ENCODE measurements at regions not wholly inside any gene's neighbourhood (a gene's known extent, or its start where the extent isn't known, plus 50 kb on each side); places are given as distances from the start of the nearest gene placed in this dataset.
A peak's percentile ranks its signal among the peaks of the same experiment; 100 is the strongest.

GRCh38 chr1:228988664-228989063, 253.4 kb downstream of the RHOU start:
- H2AFZ ChIP-seq (ENCODE audit: low read depth, low read length): no peak overlapping the region
- H3K4me1 ChIP-seq (ENCODE audit: control insufficient read depth, insufficient read depth, low read depth, low read length): peaks cover 9% of the 10 kb centered on the region
- 62% methylated on average over 5 of the region's 6 CpGs for WGBS
- H3K9ac ChIP-seq (ENCODE audit: low read length): no peak overlapping the region
- no peak overlapping the region for H2AK5ac ChIP-seq (ENCODE audit: low read length, severe bottlenecking)
- H2BK12ac ChIP-seq (ENCODE audit: low read length in 2 of 2): no peak overlapping the region
- peak overlapping the region in 1 of 2 experiments; percentile 3 for H3K18ac ChIP-seq (ENCODE audit: low read depth in 1 of 2, low read length in 2 of 2)
- peak; percentile 33 for DNase-seq
- no peak overlapping the region for H3K4me3 ChIP-seq (ENCODE audit: insufficient read depth in 1 of 2, low read depth in 1 of 2, low read length in 2 of 2)
- H3K14ac ChIP-seq (ENCODE audit: low read length in 2 of 2): no peak overlapping the region
- H3K9me3 ChIP-seq (ENCODE audit: control insufficient read depth, low read length): no peaks in the 10 kb centered on the region
- no peak overlapping the region for H2BK5ac ChIP-seq (ENCODE audit: low read depth, low read length, poor library complexity, severe bottlenecking)
- no peak overlapping the region for H3K4ac ChIP-seq (ENCODE audit: low read depth in 1 of 2, low read length in 2 of 2)
- peak overlapping the region; percentile 19 for H4K91ac ChIP-seq (ENCODE audit: low read length)
- H2BK15ac ChIP-seq (ENCODE audit: low read depth, poor library complexity, severe bottlenecking): no peak overlapping the region
- H4K8ac ChIP-seq (ENCODE audit: low read length): no peak overlapping the region
- H3K27me3 ChIP-seq (ENCODE audit: control insufficient read depth in 1 of 2, insufficient read depth in 1 of 2, low read length in 2 of 2): peaks cover 0 to 9% of the 10 kb centered on the region in 2 experiments
- H3K23ac ChIP-seq (ENCODE audit: low read length in 2 of 2): no peak overlapping the region
- no peaks in the 10 kb centered on the region for H3K36me3 ChIP-seq (ENCODE audit: control insufficient read depth in 1 of 2, insufficient read depth in 2 of 2, low read depth in 1 of 2, low read length in 2 of 2)
- no peak overlapping the region for H2BK120ac ChIP-seq (ENCODE audit: low read depth, low read length)
- no peak overlapping the region for H3K4me2 ChIP-seq (ENCODE audit: low read length, poor library complexity, severe bottlenecking)
- H3K79me1 ChIP-seq (replicated peaks; ENCODE audit: low read length, poor library complexity, severe bottlenecking): no peaks in the 10 kb centered on the region
- H3K27ac ChIP-seq (ENCODE audit: low read length, poor library complexity, severe bottlenecking): no peak overlapping the region

GRCh38 chr1:228989176-228989575, 253.9 kb downstream of the RHOU start:
- H3K79me1 ChIP-seq (replicated peaks; ENCODE audit: low read length, poor library complexity, severe bottlenecking): no peaks in the 10 kb centered on the region
- H2BK12ac ChIP-seq (ENCODE audit: low read length in 2 of 2): no peak overlapping the region
- no peak overlapping the region for H3K4me2 ChIP-seq (ENCODE audit: low read length, poor library complexity, severe bottlenecking)
- H4K91ac ChIP-seq (ENCODE audit: low read length): no peak overlapping the region
- no peak overlapping the region for H2BK120ac ChIP-seq (ENCODE audit: low read depth, low read length)
- H3K27ac ChIP-seq (ENCODE audit: low read length, poor library complexity, severe bottlenecking): no peak overlapping the region
- 88% methylated on average over 9 of the region's 9 CpGs for WGBS
- no peak overlapping the region for H3K9ac ChIP-seq (ENCODE audit: low read length)
- no peak overlapping the region for H3K23ac ChIP-seq (ENCODE audit: low read length in 2 of 2)
- H2AFZ ChIP-seq (ENCODE audit: low read depth, low read length): no peak overlapping the region
- no peak overlapping the region for H3K14ac ChIP-seq (ENCODE audit: low read length in 2 of 2)
- no peak for DNase-seq
- no peaks in the 10 kb centered on the region for H3K36me3 ChIP-seq (ENCODE audit: control insufficient read depth in 1 of 2, insufficient read depth in 2 of 2, low read depth in 1 of 2, low read length in 2 of 2)
- no peaks in the 10 kb centered on the region for H3K9me3 ChIP-seq (ENCODE audit: control insufficient read depth, low read length)
- H3K27me3 ChIP-seq (ENCODE audit: control insufficient read depth in 1 of 2, insufficient read depth in 1 of 2, low read length in 2 of 2): peaks cover 0 to 9% of the 10 kb centered on the region in 2 experiments
- H2BK5ac ChIP-seq (ENCODE audit: low read depth, low read length, poor library complexity, severe bottlenecking): no peak overlapping the region
- no peak overlapping the region for H3K4me3 ChIP-seq (ENCODE audit: insufficient read depth in 1 of 2, low read depth in 1 of 2, low read length in 2 of 2)
- no peak overlapping the region for H4K8ac ChIP-seq (ENCODE audit: low read length)
- H3K18ac ChIP-seq (ENCODE audit: low read depth in 1 of 2, low read length in 2 of 2): peak overlapping the region in 1 of 2 experiments; percentile 42
- H2BK15ac ChIP-seq (ENCODE audit: low read depth, poor library complexity, severe bottlenecking): no peak overlapping the region
- no peak overlapping the region for H2AK5ac ChIP-seq (ENCODE audit: low read length, severe bottlenecking)
- no peak overlapping the region for H3K4ac ChIP-seq (ENCODE audit: low read depth in 1 of 2, low read length in 2 of 2)
- peaks cover 9% of the 10 kb centered on the region for H3K4me1 ChIP-seq (ENCODE audit: control insufficient read depth, insufficient read depth, low read depth, low read length)

- Histone ChIP-seq H3K4me2 (ENCODE audit: low read length, poor library complexity, severe bottlenecking) (no peak overlapping the region), H4K8ac (ENCODE audit: low read length) (no peak overlapping the region), H2BK120ac (ENCODE audit: low read depth, low read length) (no peak overlapping the region), H3K9me3 (ENCODE audit: control insufficient read depth, low read length) (no peaks in the 10 kb centered on the region), H2BK12ac (ENCODE audit: low read length in 2 of 2) (no peak overlapping the region), H2BK5ac (ENCODE audit: low read depth, low read length, poor library complexity, severe bottlenecking) (no peak overlapping the region), H3K36me3 (ENCODE audit: control insufficient read depth in 1 of 2, insufficient read depth in 2 of 2, low read depth in 1 of 2, low read length in 2 of 2) (no peaks in the 10 kb centered on the region), H3K4me1 (ENCODE audit: control insufficient read depth, insufficient read depth, low read depth, low read length) (peaks cover 9% of the 10 kb centered on the region), H3K27me3 (ENCODE audit: control insufficient read depth in 1 of 2, insufficient read depth in 1 of 2, low read length in 2 of 2) (peaks cover 0 to 9% of the 10 kb centered on the region in 2 experiments), H3K18ac (ENCODE audit: low read depth in 1 of 2, low read length in 2 of 2) (peak overlapping the region; percentile 2 to 84), H3K9ac (ENCODE audit: low read length) (no peak overlapping the region), H4K91ac (ENCODE audit: low read length) (peak overlapping the region; percentile 88), H3K4ac (ENCODE audit: low read depth in 1 of 2, low read length in 2 of 2) (no peak overlapping the region), H2AFZ (ENCODE audit: low read depth, low read length) (no peak overlapping the region), H3K23ac (ENCODE audit: low read length in 2 of 2) (no peak overlapping the region), H3K14ac (ENCODE audit: low read length in 2 of 2) (no peak overlapping the region), H3K79me1 (replicated peaks; ENCODE audit: low read length, poor library complexity, severe bottlenecking) (no peaks in the 10 kb centered on the region), H3K27ac (ENCODE audit: low read length, poor library complexity, severe bottlenecking) (no peak overlapping the region), H2AK5ac (ENCODE audit: low read length, severe bottlenecking) (no peak overlapping the region), H3K4me3 (ENCODE audit: insufficient read depth in 1 of 2, low read depth in 1 of 2, low read length in 2 of 2) (no peak overlapping the region), H2BK15ac (ENCODE audit: low read depth, poor library complexity, severe bottlenecking) (peak overlapping the region; percentile 34)
- DNase-seq: no peak
- 94% methylated on average over 5 of the region's 5 CpGs for WGBS
These were observed 254.4 kb downstream of the RHOU start for GRCh38 chr1:228989676-228989991.

GRCh38 chr1:228989992-228990827, 254.9 kb downstream of the RHOU start:
- Histone ChIP-seq H3K18ac (ENCODE audit: low read depth in 1 of 2, low read length in 2 of 2) (peak overlapping the region; percentile 55 to 84), H3K9me3 (ENCODE audit: control insufficient read depth, low read length) (no peaks in the 10 kb centered on the region), H3K4me1 (ENCODE audit: control insufficient read depth, insufficient read depth, low read depth, low read length) (peaks cover 9% of the 10 kb centered on the region), H4K91ac (ENCODE audit: low read length) (peak overlapping the region; percentile 88), H2AFZ (ENCODE audit: low read depth, low read length) (no peak overlapping the region), H2BK5ac (ENCODE audit: low read depth, low read length, poor library complexity, severe bottlenecking) (no peak overlapping the region), H3K9ac (ENCODE audit: low read length) (no peak overlapping the region), H3K23ac (ENCODE audit: low read length in 2 of 2) (no peak overlapping the region), H4K8ac (ENCODE audit: low read length) (peak overlapping the region; percentile 52), H3K4me3 (ENCODE audit: insufficient read depth in 1 of 2, low read depth in 1 of 2, low read length in 2 of 2) (no peak overlapping the region), H3K4ac (ENCODE audit: low read depth in 1 of 2, low read length in 2 of 2) (peak overlapping the region in 1 of 2 experiments; percentile 52), H2BK15ac (ENCODE audit: low read depth, poor library complexity, severe bottlenecking) (peak overlapping the region; percentile 34), H3K36me3 (ENCODE audit: control insufficient read depth in 1 of 2, insufficient read depth in 2 of 2, low read depth in 1 of 2, low read length in 2 of 2) (no peaks in the 10 kb centered on the region), H3K14ac (ENCODE audit: low read length in 2 of 2) (no peak overlapping the region), H3K4me2 (ENCODE audit: low read length, poor library complexity, severe bottlenecking) (no peak overlapping the region), H3K27me3 (ENCODE audit: control insufficient read depth in 1 of 2, insufficient read depth in 1 of 2, low read length in 2 of 2) (peaks cover 0 to 6% of the 10 kb centered on the region in 2 experiments), H3K27ac (ENCODE audit: low read length, poor library complexity, severe bottlenecking) (no peak overlapping the region), H2BK12ac (ENCODE audit: low read length in 2 of 2) (peak overlapping the region; percentile 22 to 26), H3K79me1 (replicated peaks; ENCODE audit: low read length, poor library complexity, severe bottlenecking) (no peaks in the 10 kb centered on the region), H2BK120ac (ENCODE audit: low read depth, low read length) (no peak overlapping the region), H2AK5ac (ENCODE audit: low read length, severe bottlenecking) (no peak overlapping the region)
- WGBS: 50% methylated on average over 12 of the region's 12 CpGs
- DNase-seq: peak; percentile 71
